Erythroblast (primary cell): ENCODE measurements at regions not wholly inside any gene's neighbourhood (a gene's known extent, or its start where the extent isn't known, plus 50 kb on each side); places are given as distances from the start of the nearest gene placed in this dataset.

Source experiments
- GATA1 ChIP-seq: IDR thresholded peaks from 2 replicates; pipeline ENCODE4 v1.6.1; 2011; ENCODE audit warnings: low read depth, mild to moderate bottlenecking, control low read depth, low read length, moderate library complexity
- POLR2A ChIP-seq: IDR thresholded peaks from 2 replicates; pipeline ENCODE4 v1.6.1; 2011; ENCODE audit warnings: mild to moderate bottlenecking, low read length

- TF ChIP-seq POLR2A, result no peak
- no peak for TF ChIP-seq GATA1
Observed at GRCh38 chr4:176568238-176568637, 224.5 kb downstream of the VEGFC start.
